ENCODE measurements at regions not wholly inside any gene's neighbourhood (a gene's known extent, or its start where the extent isn't known, plus 50 kb on each side); places are given as distances from the start of the nearest gene placed in this dataset.

DNA sequence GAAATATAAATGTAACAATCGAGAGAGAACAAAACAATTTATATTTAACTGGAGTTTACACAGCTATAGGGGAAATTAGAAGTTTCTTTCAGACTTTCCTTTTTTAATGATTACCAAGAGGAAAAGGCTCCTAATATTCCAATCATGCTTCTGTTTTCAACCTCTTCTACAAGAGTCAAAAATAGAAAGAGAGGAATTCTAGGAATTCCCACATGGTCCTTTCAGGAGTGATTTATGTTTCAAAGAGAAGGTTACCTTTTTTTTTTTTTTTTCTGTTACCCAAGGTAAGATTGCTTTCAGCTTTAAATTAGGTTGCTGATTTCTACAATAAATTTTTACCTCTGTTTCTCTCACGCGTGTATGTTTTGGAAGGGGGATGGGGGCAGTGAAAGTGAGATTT is 355.3 kb upstream of the DCBLD2 start:
- TF ChIP-seq, protein P1, sequence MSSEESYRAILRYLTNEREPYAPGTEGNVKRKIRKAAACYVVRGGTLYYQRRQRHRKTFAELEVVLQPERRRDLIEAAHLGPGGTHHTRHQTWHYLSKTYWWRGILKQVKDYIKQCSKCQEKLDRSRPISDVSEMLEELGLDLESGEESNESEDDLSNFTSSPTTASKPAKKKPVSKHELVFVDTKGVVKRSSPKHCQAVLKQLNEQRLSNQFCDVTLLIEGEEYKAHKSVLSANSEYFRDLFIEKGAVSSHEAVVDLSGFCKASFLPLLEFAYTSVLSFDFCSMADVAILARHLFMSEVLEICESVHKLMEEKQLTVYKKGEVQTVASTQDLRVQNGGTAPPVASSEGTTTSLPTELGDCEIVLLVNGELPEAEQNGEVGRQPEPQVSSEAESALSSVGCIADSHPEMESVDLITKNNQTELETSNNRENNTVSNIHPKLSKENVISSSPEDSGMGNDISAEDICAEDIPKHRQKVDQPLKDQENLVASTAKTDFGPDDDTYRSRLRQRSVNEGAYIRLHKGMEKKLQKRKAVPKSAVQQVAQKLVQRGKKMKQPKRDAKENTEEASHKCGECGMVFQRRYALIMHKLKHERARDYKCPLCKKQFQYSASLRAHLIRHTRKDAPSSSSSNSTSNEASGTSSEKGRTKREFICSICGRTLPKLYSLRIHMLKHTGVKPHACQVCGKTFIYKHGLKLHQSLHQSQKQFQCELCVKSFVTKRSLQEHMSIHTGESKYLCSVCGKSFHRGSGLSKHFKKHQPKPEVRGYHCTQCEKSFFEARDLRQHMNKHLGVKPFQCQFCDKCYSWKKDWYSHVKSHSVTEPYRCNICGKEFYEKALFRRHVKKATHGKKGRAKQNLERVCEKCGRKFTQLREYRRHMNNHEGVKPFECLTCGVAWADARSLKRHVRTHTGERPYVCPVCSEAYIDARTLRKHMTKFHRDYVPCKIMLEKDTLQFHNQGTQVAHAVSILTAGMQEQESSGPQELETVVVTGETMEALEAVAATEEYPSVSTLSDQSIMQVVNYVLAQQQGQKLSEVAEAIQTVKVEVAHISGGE (CRISPR knock-in tag; IDR thresholded peaks at IDR 0.05): no peak
- no peak for TF ChIP-seq NKRF (conservative IDR thresholded peaks at IDR 0.05)
- no peak for TF ChIP-seq RFX5 (IDR thresholded peaks at IDR 0.05; ENCODE audit: low read depth, low read length)
- CTCF ChIA-PET: no interaction called here
- BruUV-seq (replicated peaks): no TSS peak

More for the DNA sequence above, 355.3 kb upstream of the DCBLD2 start:
- Histone ChIP-seq H3K4me1 (ENCODE audit: control insufficient read depth, insufficient read depth, low read length) (no peaks in the 10 kb centered on the region), H3K9me3 (replicated peaks; ENCODE audit: control insufficient read depth, insufficient read depth, low read length) (no peaks in the 10 kb centered on the region; the same call in 2 of the 3 replicates), H4K20me1 (ENCODE audit: control insufficient read depth, insufficient read depth) (no peaks in the 10 kb centered on the region), H3K27me3 (replicated peaks in 1 of 2; ENCODE audit: control insufficient read depth in 2 of 2, insufficient read depth in 2 of 2, low read length in 1 of 2) (no peaks in the 10 kb centered on the region), H3K36me3 (ENCODE audit: control insufficient read depth in 2 of 2, insufficient read depth in 2 of 2, low read length in 1 of 2) (no peaks in the 10 kb centered on the region), H3K27ac (ENCODE audit: control insufficient read depth, insufficient read depth) (no peak overlapping the region), H2AFZ (ENCODE audit: control insufficient read depth, low read depth, low read length) (no peak overlapping the region), H3K9ac (ENCODE audit: control insufficient read depth, insufficient read depth, low read length) (no peak overlapping the region), H3K4me3 (no peak overlapping the region), H3K4me2 (ENCODE audit: control insufficient read depth, insufficient read depth) (no peak overlapping the region), H3K79me2 (ENCODE audit: control insufficient read depth, insufficient read depth, low read length) (no peaks in the 10 kb centered on the region)
- intact Hi-C loops (cut with micrococcal nuclease; ENCODE audit: unreplicated experiment): no loop called here
- ChIA-PET POLR2A (no interaction called here), SMC1A (ENCODE audit: uncharacterized antibody, unreplicated experiment) (interaction anchor here (0.6 kb wide), 1 partner anchor 375 kb away, joined by 3 read pairs; no protein-coding TSS in a partner anchor), RAD21 (ENCODE audit: unreplicated experiment) (no interaction called here)
- DNase-seq (ENCODE audit: low read depth, low spot score) (no peak), FAIRE-seq (no peak), ATAC-seq (no peak)
- in situ Hi-C loops (cut with MboI): no loop called here
- 68% methylated on average over 3 of the region's 3 CpGs for WGBS (ENCODE audit: insufficient coverage, insufficient replicate concordance, low lambda C conversion rate, missing lambda C conversion rate)
